Stimulated activated CD8-positive, alpha-beta memory T cell treated with anti-CD3 and anti-CD28 coated beads, Interleukin-4, amount 100 ng/mL, for 24 hours (primary cell): ENCODE measurements at regions not wholly inside any gene's neighbourhood (a gene's known extent, or its start where the extent isn't known, plus 50 kb on each side); places are given as distances from the start of the nearest gene placed in this dataset.
"Not testable (repeated sequence)": the region's sequence is repeated elsewhere in the genome, so short reads cannot be mapped to it uniquely, and the experiment has no call there.

Experiments
- DNase-seq: peaks from one replicate; pipeline ENCODE4 v3.0.0-alpha.2; 2020; ENCODE audit warnings: low read depth

GRCh38 chr13:79870766-79871165 lies 389.8 kb downstream of the NDFIP2 start:
- no peak for DNase-seq

GRCh38 chr13:79870123-79870522 lies 389.2 kb downstream of the NDFIP2 start:
- DNase-seq: no peak

- DNase-seq: no peak
These were observed 388.4 kb downstream of the NDFIP2 start for GRCh38 chr13:79869326-79869725.

GRCh38 chr13:79867254-79867653 lies 386.3 kb downstream of the NDFIP2 start:
- DNase-seq: no peak

- no peak for DNase-seq
These were observed 385.5 kb downstream of the NDFIP2 start for GRCh38 chr13:79866436-79866835.

GRCh38 chr13:79862515-79862914 lies 381.6 kb downstream of the NDFIP2 start:
- no peak for DNase-seq

GRCh38 chr13:79861731-79862130 lies 380.8 kb downstream of the NDFIP2 start:
- no peak for DNase-seq

GRCh38 chr13:79860791-79861190 lies 379.8 kb downstream of the NDFIP2 start:
- DNase-seq: no peak

GRCh38 chr13:79859756-79860155 lies 378.8 kb downstream of the NDFIP2 start:
- no peak for DNase-seq

GRCh38 chr13:79853251-79853650 lies 372.3 kb downstream of the NDFIP2 start:
- DNase-seq: no peak

- DNase-seq: no peak
These were observed 370.4 kb downstream of the NDFIP2 start for GRCh38 chr13:79851318-79851717.

GRCh38 chr13:79847882-79848592 lies 367.1 kb downstream of the NDFIP2 start:
- no peak for DNase-seq

GRCh38 chr13:79846386-79846785 lies 365.4 kb downstream of the NDFIP2 start:
- DNase-seq: no peak

- no peak for DNase-seq
These were observed 356.9 kb downstream of the NDFIP2 start for GRCh38 chr13:79837741-79838450.

- DNase-seq: not testable (repeated sequence)
These were observed 355.2 kb downstream of the NDFIP2 start for GRCh38 chr13:79836121-79836520.

- no peak for DNase-seq
These were observed 353.9 kb downstream of the NDFIP2 start for GRCh38 chr13:79834876-79835275.

- no peak for DNase-seq
These were observed 353.0 kb downstream of the NDFIP2 start for GRCh38 chr13:79833991-79834390.

GRCh38 chr13:79831556-79831955 lies 350.6 kb downstream of the NDFIP2 start:
- DNase-seq: no peak

- DNase-seq: no peak
These were observed 350.0 kb downstream of the NDFIP2 start for GRCh38 chr13:79830945-79831344.

- DNase-seq: no peak
These were observed 349.5 kb downstream of the NDFIP2 start for GRCh38 chr13:79830426-79830825.

GRCh38 chr13:79829880-79830279 lies 348.9 kb downstream of the NDFIP2 start:
- DNase-seq: no peak

GRCh38 chr13:79825959-79826358 lies 345.0 kb downstream of the NDFIP2 start:
- no peak for DNase-seq

GRCh38 chr13:79815041-79815440 lies 334.1 kb downstream of the NDFIP2 start:
- no peak for DNase-seq
